ENCODE measurements at regions not wholly inside any gene's neighbourhood (a gene's known extent, or its start where the extent isn't known, plus 50 kb on each side); places are given as distances from the start of the nearest gene placed in this dataset.

DNA sequence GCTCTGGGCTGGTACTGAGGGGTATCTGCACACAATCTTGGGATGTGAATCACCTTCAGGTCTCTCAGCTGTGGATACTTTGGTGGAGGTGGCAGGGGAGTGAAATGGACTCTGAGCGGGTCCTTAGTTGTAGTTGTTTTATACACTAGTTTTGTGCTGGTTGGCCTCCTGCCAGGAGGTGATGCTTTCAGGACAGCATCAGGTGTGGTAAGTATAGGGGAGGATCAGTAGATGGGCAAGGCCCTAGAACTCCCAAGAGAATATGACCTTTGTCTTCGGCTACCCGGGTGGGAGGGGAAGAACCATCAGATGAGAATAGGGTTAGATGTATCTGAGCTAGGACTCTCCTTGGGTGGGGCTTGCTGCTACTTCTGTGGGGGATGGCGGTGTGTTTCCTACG, 2284.3 kb upstream of the PCDH20 start:
- Histone ChIP-seq H3K9me3 (peaks cover 3% of the 10 kb centered on the region), H3K27me3 (no peaks in the 10 kb centered on the region), H3K4me3 (no peak overlapping the region), H3K27ac (no peak overlapping the region), H3K36me3 (no peaks in the 10 kb centered on the region), H3K4me1 (no peaks in the 10 kb centered on the region)
- 86% methylated on average over 4 of the region's 5 CpGs for WGBS
- TF ChIP-seq EP300 (IDR thresholded peaks at IDR 0.05) (no peak), POLR2AphosphoS5 (IDR thresholded peaks at IDR 0.05) (no peak), POLR2A (IDR thresholded peaks at IDR 0.05) (no peak)
- TF ChIP-seq, protein P1, sequence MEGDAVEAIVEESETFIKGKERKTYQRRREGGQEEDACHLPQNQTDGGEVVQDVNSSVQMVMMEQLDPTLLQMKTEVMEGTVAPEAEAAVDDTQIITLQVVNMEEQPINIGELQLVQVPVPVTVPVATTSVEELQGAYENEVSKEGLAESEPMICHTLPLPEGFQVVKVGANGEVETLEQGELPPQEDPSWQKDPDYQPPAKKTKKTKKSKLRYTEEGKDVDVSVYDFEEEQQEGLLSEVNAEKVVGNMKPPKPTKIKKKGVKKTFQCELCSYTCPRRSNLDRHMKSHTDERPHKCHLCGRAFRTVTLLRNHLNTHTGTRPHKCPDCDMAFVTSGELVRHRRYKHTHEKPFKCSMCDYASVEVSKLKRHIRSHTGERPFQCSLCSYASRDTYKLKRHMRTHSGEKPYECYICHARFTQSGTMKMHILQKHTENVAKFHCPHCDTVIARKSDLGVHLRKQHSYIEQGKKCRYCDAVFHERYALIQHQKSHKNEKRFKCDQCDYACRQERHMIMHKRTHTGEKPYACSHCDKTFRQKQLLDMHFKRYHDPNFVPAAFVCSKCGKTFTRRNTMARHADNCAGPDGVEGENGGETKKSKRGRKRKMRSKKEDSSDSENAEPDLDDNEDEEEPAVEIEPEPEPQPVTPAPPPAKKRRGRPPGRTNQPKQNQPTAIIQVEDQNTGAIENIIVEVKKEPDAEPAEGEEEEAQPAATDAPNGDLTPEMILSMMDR (IDR thresholded peaks at IDR 0.05), result no peak
- no peak for DNase-seq (ENCODE audit: low spot score in 2 of 2)

DNA sequence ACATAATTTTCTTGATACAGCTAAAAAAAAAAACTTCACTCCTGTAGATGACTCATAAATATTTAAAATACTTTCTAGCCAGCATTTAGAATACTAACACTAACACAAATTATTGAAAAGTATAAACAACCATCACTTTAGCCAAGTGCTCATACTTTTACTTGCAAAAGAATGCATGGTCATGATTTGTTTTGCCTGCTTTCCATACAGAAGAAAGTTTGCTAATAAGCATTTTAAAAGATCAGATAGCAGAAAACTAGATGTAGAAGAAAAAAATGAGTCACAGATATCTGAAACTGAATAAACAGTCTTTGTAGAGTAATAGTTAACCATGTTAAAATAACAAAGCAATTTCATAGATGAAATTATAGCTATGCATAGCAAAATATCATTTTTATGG, 2280.4 kb upstream of the PCDH20 start:
- Histone ChIP-seq H3K27me3 (no peaks in the 10 kb centered on the region), H3K4me3 (no peak overlapping the region), H3K4me1 (no peaks in the 10 kb centered on the region), H3K36me3 (no peaks in the 10 kb centered on the region), H3K9me3 (peaks cover 4% of the 10 kb centered on the region), H3K27ac (no peak overlapping the region)
- DNase-seq (ENCODE audit: low spot score in 2 of 2), result no peak
- TF ChIP-seq POLR2AphosphoS5 (IDR thresholded peaks at IDR 0.05), result no peak
- TF ChIP-seq, protein P1 (IDR thresholded peaks at IDR 0.05), result no peak

DNA sequence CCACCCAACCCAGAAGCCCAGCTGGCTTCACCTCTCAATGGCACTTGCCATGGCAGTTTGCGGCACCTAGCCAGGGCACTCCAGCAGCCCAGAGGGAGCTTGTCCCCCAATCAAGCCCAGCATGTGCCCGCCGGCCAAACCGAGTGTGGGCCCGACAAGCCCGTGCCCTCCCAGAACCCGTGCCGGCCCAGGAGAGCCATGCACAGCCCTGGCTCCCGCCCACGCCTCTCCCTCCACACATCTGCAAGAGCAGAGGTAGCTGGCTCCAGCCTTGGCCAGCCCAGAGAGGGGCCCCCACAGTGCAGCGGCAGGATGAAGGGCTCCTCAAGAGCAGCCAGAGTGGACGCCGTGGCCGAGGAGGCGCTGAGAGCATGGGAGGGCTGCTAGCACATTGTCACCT, 2278.0 kb upstream of the PCDH20 start:
- TF ChIP-seq POLR2AphosphoS5 (IDR thresholded peaks at IDR 0.05) (no peak), POLR2A (IDR thresholded peaks at IDR 0.05) (no peak), EP300 (IDR thresholded peaks at IDR 0.05) (no peak)
- TF ChIP-seq, protein P1 (IDR thresholded peaks at IDR 0.05), result no peak
- Histone ChIP-seq H3K4me3 (no peak overlapping the region), H3K4me1 (no peaks in the 10 kb centered on the region), H3K27me3 (no peaks in the 10 kb centered on the region), H3K36me3 (no peaks in the 10 kb centered on the region), H3K9me3 (peaks cover 4% of the 10 kb centered on the region), H3K27ac (no peak overlapping the region)
- peak in 1 of 2 donors; percentile 46 for DNase-seq (ENCODE audit: low spot score in 2 of 2)
- WGBS, result 91% methylated on average over 5 of the region's 15 CpGs

DNA sequence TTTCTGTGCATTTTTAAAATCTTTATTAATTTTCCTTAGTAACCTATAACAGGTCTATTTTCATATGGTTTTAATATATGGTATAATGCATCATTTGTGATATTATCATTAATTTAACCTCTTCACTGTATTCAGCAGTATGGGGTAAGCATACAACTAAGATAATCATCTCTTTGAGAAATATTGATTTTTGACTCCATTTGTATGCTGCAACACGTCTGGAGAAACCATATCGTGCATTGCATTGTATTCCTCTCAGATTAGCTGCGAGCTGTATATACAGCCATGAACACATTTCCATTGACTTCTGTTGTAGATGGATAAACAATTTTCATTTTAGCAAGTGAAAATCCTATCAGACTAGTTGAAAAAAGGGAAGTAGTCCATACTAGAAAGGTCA, 2275.8 kb upstream of the PCDH20 start:
- no peaks in the 10 kb centered on the region for H3K27me3 ChIP-seq
- H3K27ac ChIP-seq, result no peak overlapping the region
- H3K4me1 ChIP-seq, result no peaks in the 10 kb centered on the region
- TF ChIP-seq EP300 (IDR thresholded peaks at IDR 0.05) (no peak), POLR2AphosphoS5 (IDR thresholded peaks at IDR 0.05) (no peak), POLR2A (IDR thresholded peaks at IDR 0.05) (no peak)
- TF ChIP-seq, protein P1 (IDR thresholded peaks at IDR 0.05), result no peak
- no peak for DNase-seq (ENCODE audit: low spot score in 2 of 2)
- H3K4me3 ChIP-seq, result no peak overlapping the region
- 92% methylated on average over 3 of the region's 3 CpGs for WGBS
- no peaks in the 10 kb centered on the region for H3K36me3 ChIP-seq
- peaks cover 4% of the 10 kb centered on the region for H3K9me3 ChIP-seq

DNA sequence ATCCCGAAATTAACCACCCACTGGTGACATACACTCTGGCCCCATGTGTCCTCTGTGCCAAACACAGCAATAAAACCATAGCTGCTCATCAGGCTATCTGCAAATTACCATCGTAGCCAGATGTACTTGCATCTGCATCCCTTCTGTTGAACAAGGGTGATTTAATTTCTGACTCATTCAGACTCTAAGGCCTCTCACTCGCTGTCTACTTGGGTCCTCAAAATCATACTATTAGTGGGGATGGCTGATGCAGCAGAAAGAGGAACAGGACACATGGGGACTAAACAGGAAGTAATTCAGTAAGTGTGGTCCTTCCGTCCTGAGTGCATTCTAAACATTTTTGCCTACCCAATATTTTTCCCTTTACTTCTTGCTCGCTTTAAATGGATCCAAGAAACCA, 2275.0 kb upstream of the PCDH20 start:
- DNase-seq (ENCODE audit: low spot score in 2 of 2), result no peak
- peaks cover 4% of the 10 kb centered on the region for H3K9me3 ChIP-seq
- no peaks in the 10 kb centered on the region for H3K36me3 ChIP-seq
- H3K27ac ChIP-seq, result no peak overlapping the region
- H3K27me3 ChIP-seq, result no peaks in the 10 kb centered on the region
- no peak overlapping the region for H3K4me3 ChIP-seq
- H3K4me1 ChIP-seq, result no peaks in the 10 kb centered on the region
- TF ChIP-seq, protein P1 (IDR thresholded peaks at IDR 0.05), result no peak
- no peak for TF ChIP-seq POLR2A (IDR thresholded peaks at IDR 0.05)
- no peak for TF ChIP-seq POLR2AphosphoS5 (IDR thresholded peaks at IDR 0.05)
- TF ChIP-seq EP300 (IDR thresholded peaks at IDR 0.05), result no peak
- WGBS, result 64% methylated on average over 5 of the region's 5 CpGs

All from suprapubic skin (tissue), 4 donors.